ENCODE measurements at regions not wholly inside any gene's neighbourhood (a gene's known extent, or its start where the extent isn't known, plus 50 kb on each side); places are given as distances from the start of the nearest gene placed in this dataset.
"Not testable (repeated sequence)": the region's sequence is repeated elsewhere in the genome, so short reads cannot be mapped to it uniquely, and the experiment has no call there.

DNA sequence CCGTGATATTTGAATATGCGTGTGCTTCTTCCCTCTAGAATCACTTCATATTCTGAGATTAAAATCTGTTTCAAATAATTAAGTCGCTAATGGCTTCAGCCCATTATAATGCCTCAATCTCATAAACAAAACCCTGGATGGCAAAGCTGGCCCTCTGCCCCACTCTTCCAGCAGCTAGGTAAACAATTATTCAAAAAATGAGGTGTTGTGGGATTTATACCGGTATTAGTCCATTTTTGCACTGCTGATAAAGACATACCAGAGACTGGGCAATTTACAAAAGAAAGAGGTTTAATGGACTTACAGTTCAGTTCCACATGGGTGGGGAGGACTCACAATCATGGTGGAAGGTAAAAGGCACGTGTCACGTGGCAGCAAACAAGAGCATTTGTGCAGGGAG is 510.4 kb upstream of the ADGRL2 start:
- no peak for DNase-seq (ENCODE audit: low read depth, low spot score)

DNA sequence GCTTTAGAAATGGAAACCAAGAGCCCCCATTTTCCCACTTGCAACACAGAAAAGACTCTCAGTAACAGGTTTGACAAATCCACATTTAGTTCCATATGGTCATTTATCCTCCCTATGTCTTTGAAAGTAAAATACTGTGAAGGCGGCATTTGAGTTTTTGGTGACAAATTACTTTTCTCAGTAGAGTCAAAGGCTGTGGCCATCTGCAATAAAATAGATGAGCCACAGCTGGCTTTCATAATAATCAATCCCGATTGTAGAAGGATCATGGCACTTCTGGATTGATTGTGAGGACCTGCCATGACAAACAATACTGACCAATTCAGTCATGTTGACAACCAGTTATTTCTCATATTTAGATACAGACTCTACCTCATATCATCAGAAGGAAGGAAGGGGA is 512.0 kb upstream of the ADGRL2 start:
- DNase-seq (ENCODE audit: low read depth, low spot score): no peak

- DNase-seq (ENCODE audit: low read depth, low spot score): no peak
Observed at GRCh38 chr1:81287411-81288080, 513.2 kb upstream of the ADGRL2 start.

DNA sequence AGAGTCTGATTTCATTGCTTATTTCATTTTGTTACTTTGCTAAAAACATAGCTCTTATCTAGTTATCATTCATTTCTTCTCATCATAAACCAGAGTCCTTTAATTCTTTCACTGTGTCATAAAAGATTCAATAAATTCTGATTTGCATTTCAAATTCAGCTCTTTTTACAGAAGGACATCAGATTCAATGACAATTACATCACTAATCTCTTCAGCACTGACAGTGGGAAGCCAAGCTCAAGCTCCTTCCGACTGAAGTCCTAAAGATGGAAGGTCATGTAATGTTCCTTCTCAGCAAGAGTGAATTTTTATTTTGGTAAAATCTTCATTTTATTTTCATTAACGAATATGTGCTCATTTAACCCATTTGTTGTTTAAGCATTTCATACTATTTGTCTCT is 530.7 kb upstream of the ADGRL2 start:
- no peak for DNase-seq (ENCODE audit: low read depth, low spot score)

GRCh38 chr1:81264976-81265375 is 535.8 kb upstream of the ADGRL2 start:
- no peak for DNase-seq (ENCODE audit: low read depth, low spot score)

DNA sequence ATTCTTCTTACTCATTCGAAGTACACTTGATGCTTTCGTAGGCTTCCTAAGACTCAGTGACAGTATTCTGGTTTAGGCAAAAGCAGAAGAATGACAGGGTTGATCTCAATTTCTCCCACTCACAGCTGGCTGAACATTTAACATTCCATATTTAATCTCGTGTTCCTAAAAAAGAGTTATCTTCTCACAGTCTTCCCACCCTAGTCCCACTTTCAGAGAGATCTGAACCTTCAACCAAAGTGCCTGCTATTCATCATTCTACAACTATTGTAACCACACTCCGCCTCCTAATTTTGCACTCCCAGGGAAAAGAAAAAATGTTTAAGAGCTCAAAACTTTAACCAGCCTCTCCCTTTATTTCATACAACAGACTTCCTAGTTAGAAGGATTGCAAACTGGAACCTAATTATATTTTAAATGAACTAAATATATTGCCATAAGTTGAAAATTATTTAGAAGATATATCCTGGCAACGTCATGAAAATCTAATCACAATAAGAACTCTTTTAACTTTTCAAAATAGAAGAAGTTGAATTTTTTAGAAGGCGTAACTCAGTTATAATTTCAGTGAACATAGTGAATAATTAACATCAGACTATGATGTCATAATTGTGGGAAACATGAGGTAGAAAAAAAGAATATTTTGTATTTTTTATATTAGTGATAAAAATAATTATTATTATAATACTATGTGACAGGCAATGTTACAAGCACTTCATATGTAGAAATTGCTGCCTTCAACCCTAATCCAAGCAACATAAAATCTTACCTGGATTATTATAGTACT is 540.9 kb upstream of the ADGRL2 start:
- no peak for DNase-seq (ENCODE audit: low read depth, low spot score)

DNA sequence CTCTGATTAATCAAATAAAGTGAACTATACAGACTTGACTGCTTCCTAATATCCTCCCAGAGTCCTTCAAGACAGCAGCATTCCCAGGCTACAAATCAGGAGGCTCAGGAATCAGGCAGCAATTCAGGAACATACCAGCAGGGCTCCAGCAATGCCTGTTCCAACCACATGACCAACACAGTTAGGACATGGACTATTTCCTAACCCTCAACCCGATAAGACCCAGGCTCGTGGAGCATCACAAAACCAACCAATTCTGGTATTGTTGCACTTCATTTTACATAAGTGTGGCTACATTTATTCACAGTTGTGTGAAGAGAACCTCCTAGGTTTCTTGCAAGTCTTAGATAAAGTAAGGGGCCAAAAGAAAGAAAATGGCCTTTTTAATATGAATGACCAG is 546.2 kb upstream of the ADGRL2 start:
- DNase-seq (ENCODE audit: low read depth, low spot score): no peak

DNA sequence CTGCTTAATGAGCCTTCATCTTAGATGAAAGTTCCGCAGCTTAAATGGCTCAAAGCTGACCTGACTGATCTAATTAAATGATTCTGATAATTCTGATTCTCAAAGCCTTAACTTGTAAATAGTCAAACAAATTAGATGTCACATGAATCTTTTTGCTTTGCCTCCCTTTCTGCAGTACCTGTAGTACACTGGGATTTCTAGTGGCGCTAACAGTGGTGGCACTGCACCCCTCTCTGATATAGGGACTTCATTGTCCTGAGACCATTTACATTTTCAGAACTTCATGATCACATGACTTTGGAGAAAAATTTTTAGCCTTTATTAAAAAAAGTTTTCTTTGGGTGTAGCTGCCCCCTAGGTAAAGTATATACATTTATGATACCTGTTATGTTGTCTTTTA is 546.7 kb upstream of the ADGRL2 start:
- no peak for DNase-seq (ENCODE audit: low read depth, low spot score)

- no peak for DNase-seq (ENCODE audit: low read depth, low spot score)
Observed at GRCh38 chr1:81252471-81253151, 548.1 kb upstream of the ADGRL2 start.

GRCh38 chr1:81250825-81251224 is 549.9 kb upstream of the ADGRL2 start:
- not testable (repeated sequence) for DNase-seq (ENCODE audit: low read depth, low spot score)

DNA sequence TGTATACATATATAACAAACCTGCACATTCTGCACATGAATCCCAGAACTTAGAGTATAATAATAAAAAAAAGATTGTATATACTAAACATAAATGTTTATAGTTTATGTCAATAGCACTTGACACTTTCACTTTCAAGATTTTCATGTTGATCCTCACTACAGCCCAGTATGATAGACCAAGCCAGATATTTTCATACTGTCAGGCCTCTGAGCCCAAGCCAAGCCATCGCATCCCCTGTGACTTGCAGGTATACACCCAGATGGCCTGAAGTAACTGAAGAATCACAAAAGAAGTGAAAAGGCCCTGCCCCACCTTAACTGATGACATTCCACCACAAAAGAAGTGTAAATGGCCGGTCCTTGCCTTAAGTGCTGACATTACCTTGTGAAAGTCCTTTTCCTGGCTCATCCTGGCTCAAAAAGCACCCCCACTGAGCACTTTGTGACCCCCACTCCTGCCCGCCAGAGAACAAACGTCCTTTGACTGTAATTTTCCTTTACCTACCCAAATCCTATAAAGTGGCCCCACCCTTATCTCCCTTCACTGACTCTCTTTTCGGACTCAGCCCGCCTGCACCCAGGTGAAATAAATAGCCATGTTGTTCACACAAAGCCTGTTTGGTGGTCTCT is 555.5 kb upstream of the ADGRL2 start:
- not testable (repeated sequence) for DNase-seq (ENCODE audit: low read depth, low spot score)

DNA sequence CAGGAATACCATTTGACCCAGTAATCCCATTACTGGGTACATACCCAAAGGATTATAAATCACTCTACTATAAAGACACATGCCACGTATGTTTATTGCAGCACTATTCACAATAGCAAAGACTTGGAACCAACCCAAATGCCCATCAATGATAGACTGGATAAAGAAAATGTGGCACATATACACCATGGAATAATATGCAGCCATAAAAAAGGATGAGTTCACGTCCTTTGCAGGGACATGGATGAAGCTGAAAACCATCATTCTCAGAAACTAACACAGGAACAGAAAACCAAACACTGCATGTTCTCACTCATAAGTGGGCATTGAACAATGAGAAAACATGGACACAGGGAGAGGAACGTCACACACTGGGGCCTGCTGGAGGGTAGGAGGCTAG is 556.1 kb upstream of the ADGRL2 start:
- DNase-seq (ENCODE audit: low read depth, low spot score): not testable (repeated sequence)

- no peak for DNase-seq (ENCODE audit: low read depth, low spot score)
Observed at GRCh38 chr1:81242103-81242502, 558.6 kb upstream of the ADGRL2 start.

GRCh38 chr1:81238129-81238528 is 562.6 kb upstream of the ADGRL2 start:
- DNase-seq (ENCODE audit: low read depth, low spot score): no peak

DNA sequence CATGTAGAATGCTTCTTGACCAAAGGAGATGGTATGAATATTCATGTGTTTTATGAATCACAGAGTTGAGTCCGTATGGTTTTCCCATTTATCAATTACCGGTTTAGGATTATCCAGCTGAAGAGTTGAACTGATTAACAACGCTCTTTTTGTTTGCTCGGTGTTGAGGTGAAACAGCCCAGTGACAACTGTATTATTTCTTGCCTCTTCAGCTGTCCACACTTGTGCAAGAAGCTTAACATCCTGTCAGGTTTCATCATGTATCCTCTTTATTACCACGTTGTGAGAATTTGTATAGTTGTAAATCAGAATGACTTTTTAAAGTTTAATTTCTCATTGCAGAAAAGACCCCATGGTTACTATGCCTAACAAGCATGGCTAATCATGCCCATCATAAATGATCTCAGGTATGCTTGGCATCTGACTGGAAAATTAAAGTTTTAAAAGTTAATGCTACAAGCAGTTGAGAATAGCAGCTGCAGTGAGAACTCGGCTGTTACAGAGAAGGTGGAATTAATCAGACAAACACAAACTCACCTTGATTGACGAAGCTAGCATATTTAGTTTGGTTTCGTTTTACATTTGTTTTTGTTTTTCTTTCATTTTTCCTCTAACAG is 563.2 kb upstream of the ADGRL2 start:
- no peak for DNase-seq (ENCODE audit: low read depth, low spot score)

GRCh38 chr1:81234237-81234636 is 566.5 kb upstream of the ADGRL2 start:
- no peak for DNase-seq (ENCODE audit: low read depth, low spot score)

GRCh38 chr1:81233591-81233990 is 567.1 kb upstream of the ADGRL2 start:
- no peak for DNase-seq (ENCODE audit: low read depth, low spot score)

DNA sequence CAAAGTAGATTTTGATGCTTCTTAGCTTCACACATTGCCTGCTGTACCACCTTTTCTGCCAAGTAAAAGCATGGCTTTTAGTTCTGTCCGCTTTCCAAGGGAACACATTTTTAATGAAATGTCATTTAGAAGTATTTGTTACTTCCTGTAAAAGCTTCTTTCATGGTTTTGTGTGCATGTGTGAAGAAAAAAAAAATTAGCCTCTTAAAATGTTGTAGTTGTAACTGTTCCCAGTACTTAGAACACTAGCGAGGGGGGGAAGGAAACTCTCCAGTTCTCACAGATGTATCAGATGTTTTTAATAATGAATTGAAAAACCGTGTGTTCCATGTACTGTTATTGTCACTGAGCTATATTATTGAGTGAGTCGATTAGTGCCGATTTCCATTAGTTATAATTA is 568.3 kb upstream of the ADGRL2 start:
- no peak for DNase-seq (ENCODE audit: low read depth, low spot score)

DNA sequence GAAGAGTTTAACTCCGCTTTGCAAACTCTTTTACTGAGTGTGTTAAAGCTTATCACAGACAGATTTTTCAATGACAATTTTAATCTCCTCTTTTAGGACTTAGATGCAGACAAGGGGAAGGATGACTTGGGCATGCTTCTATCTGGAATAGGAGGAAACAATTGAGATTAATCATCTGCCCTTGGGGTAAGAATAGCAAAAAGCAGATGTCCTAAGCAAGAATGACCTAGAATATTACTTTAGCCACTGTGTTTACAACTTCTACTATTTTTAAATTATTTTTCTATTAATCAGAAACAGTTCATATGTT is 569.0 kb upstream of the ADGRL2 start:
- no peak for DNase-seq (ENCODE audit: low read depth, low spot score)

DNA sequence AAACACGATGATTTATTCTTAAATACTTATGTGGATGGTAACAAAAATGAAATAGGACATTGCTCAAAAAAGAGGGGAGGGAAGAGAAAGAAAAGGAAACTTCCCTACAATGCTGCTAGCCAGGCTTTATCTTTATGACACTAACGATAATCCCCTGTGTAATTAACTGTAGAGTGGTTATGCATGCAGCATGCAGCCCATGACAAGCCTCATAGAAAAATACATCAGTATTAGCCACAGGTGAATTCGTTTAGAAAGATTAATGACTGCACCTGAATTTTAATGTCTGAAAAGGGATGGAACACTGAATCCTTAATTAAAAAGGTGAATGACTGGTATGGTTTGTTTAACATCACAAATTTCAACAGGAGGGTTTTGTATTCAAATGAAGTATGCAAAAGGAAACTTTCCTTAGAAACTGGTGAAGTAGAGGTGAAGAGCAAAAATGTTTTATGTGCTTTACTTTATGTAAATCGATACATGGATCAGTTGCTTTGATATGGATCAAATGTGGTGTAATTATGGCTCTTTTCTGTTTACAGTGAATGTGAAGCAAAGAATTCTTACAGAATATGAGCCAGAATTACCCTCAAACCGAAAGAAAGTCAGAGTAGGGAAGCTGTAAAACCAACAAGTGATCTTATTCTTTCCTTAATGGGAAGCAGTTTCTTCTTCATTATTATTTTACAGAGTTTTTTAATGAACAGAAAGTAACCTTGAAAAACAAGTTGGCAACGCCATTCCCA is 569.6 kb upstream of the ADGRL2 start:
- no peak for DNase-seq (ENCODE audit: low read depth, low spot score)

DNA sequence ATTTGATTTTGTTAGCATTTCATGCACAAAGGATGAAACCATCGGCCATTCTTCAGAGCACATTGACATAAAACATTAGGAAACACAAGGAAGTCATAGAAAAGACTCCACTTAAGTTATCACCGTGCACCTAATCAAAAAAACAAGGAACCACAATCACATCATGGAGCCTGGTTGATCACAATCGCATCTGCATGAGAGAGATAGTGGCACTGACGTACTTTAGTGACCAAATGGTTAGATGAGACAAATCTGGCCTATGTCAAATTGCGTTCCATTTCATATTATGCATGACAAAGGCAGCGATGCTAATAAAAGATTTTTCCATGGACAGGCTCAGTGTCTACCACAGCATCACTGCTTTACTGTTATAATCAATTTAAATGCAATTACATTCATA is 571.8 kb upstream of the ADGRL2 start:
- no peak for DNase-seq (ENCODE audit: low read depth, low spot score)

DNA sequence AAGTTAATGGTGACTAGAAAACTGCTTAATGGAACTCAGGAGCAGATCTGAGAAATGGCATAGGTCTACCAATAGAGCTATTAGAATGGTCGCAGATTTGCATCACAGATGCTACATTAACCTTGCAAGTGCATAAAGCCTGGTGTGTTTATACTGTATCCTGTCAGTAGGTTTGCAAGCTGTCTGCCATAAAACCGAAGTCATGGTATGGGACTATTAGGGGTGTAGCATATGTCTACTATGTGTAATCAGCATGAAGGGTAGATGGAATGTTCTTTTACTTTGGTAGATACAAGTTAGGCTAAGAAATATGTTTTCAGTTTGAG is 574.2 kb upstream of the ADGRL2 start:
- DNase-seq (ENCODE audit: low read depth, low spot score): no peak

Measured in brain pericyte (primary cell).